GM10266 (cell line): ENCODE measurements at regions not wholly inside any gene's neighbourhood (a gene's known extent, or its start where the extent isn't known, plus 50 kb on each side); places are given as distances from the start of the nearest gene placed in this dataset.

Experiments
- DNase-seq: peaks from one replicate; pipeline ENCODE4 v3.0.0; 2012; ENCODE audit errors: extremely low spot score
- TF ChIP-seq, protein P1 (sequence below): IDR thresholded peaks from 2 replicates; pipeline ENCODE4 v1.5.1; 2012; ENCODE audit warnings: mild to moderate bottlenecking, low read depth; ENCODE audit not compliant: control insufficient read depth, insufficient read depth; ENCODE audit errors: missing control alignments

DNA sequence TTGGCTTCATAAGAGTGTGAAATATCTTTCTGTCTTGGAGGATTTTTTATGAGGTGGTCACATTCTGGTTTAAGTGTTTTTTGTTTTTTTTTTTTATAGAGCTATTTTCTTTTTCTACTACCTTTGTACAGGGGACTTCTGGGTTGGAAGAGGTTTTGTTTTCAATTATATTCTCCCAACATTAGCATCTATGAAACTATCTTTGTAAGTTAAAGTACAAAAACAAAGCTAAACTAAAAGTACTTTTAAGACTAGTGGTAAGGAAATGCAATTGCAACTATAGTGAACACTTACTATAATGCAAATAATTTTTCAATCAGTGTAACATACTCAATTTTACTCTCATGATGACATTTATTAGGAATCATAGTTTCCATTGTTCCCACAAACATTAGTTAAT lies 688.2 kb downstream of the SI start:
- DNase-seq, result no peak
- TF ChIP-seq, protein P1, sequence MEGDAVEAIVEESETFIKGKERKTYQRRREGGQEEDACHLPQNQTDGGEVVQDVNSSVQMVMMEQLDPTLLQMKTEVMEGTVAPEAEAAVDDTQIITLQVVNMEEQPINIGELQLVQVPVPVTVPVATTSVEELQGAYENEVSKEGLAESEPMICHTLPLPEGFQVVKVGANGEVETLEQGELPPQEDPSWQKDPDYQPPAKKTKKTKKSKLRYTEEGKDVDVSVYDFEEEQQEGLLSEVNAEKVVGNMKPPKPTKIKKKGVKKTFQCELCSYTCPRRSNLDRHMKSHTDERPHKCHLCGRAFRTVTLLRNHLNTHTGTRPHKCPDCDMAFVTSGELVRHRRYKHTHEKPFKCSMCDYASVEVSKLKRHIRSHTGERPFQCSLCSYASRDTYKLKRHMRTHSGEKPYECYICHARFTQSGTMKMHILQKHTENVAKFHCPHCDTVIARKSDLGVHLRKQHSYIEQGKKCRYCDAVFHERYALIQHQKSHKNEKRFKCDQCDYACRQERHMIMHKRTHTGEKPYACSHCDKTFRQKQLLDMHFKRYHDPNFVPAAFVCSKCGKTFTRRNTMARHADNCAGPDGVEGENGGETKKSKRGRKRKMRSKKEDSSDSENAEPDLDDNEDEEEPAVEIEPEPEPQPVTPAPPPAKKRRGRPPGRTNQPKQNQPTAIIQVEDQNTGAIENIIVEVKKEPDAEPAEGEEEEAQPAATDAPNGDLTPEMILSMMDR, result no peak

DNA sequence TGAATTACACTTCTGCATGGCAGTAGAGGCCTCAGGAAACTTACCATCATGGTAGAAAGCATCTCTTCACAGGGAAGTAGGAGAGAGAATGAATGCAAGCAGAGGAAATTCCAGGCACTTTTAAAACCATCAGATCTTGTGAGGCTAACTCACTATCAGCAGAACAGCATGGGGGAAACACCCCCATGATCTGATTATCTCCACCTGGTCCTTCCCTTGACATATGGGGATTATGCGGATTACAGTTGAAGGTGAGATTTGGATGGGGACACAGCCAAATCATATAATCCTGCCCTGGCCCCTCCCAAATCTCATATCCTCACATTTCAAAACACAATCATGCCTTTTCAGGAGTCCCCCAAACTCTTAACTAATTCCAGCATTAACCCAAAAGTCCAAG lies 691.1 kb downstream of the SI start:
- DNase-seq, result no peak
- TF ChIP-seq, protein P1, result no peak

DNA sequence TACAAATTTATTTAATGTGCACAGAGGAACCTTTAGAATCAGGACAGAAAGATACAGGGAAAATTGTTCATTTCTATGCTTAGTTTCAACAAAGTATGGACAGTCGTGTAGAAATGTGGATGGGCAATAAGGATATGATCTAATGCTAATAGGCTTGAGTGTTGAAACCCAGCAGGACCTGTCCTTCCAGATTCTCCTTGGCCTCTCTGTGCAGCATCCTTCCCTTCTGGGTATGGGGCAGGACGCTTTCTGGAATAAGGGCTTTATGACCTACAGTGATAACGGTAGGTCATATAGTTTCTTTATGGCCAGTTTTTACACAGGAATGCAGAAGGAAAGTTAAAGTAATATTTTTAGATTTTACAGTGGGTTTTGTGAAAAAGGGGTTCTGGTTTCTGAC lies 698.1 kb downstream of the SI start:
- no peak for DNase-seq

DNA sequence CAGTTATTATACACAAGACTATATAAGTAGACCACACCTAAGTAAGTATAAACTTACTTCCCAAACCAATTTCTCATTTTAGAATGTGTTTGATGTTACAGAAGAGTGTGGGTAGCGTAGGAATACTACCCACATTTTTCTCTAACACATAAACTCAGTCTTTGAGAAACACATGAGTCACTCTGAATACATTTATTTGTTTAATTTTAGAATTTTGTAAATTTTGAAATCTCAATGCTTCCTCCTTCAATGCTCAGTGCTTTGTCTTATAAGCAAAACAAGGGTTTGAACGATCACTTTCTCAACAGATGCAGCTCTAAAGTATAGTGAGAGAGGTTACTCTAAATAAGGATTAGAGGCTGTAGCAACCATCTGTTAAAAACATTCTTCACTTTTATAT lies 700.8 kb downstream of the SI start:
- no peak for DNase-seq
- TF ChIP-seq, protein P1, result no peak

More for the DNA sequence above, 698.1 kb downstream of the SI start:
- TF ChIP-seq, protein P1, result no peak

DNA sequence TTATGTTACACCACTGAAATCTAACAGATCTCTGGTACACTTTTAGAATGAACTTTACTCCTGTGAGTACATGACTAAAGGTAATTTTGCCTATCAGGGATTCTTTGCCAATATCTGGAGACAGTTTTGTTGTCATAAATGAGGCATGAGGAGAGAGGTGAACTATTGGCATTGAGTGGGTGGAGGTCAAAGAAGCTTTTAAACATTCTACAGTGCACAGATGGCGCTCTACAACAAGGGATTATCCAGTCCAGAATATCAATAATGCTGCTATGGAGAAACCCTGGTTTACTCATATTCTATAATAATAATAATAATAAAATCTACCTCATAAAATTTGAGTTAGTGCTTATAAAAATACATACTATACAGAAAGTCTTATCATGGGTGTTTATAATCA lies 702.3 kb downstream of the SI start:
- TF ChIP-seq, protein P1, result no peak
- no peak for DNase-seq

DNA sequence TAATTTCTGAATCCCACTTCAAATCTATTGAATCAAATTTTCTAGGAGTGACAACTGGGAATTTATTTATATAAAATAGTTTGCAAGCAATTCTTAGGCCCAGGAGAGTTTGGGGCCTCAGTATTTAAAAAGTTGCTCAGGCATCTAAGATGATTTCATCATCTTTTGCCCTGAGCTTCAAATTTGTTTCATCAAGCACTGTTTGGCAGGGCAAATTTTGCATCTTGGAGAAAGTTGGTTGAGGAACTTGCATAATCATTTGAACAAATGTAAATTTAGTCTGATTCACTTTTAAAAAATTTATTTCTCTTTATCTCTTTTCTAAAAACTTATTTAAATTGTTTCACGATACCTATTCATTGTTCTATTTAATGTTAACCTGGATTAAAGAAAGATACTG lies 702.8 kb downstream of the SI start:
- TF ChIP-seq, protein P1, result no peak
- DNase-seq, result no peak

DNA sequence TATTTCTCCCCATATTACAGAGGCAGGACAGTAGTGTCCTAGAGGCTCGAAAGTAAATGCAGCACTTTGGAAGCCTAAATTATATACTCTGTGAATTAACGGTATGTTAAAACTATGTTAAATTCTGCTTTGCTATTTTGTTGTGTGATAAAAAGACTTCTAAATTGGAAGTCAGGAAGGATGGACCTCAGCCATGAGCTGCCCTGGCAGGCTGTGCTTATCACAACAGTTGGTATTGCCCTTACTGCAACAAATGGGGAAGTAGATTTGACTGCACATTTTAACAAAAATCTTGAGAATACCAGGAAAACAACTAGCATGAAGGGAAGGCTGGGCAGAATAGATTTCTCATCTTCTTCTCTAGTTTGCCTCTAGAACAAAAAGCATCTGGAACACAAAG lies 706.6 kb downstream of the SI start:
- TF ChIP-seq, protein P1, result no peak
- no peak for DNase-seq

DNA sequence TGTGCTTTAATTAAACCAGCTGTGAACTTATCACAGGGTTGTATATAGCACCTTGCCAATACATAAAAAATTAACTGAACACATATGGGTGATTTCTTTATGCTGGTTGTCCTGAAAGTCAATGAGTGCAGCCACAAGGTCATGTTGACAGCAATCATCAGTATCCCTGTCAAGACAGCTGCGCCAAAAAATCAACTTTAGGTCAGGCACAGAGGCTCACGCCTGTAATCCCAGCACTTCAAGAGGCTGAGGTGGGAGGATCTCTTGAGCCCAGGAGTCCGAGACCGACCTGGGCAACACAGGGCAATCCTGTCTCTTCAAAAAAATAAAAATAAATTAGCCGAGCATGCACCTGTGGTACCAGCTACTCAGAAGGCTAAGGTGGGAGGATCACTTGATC lies 707.3 kb downstream of the SI start:
- TF ChIP-seq, protein P1, result no peak
- no peak for DNase-seq
